PC-3 (cell line): ENCODE measurements at regions not wholly inside any gene's neighbourhood (a gene's known extent, or its start where the extent isn't known, plus 50 kb on each side); places are given as distances from the start of the nearest gene placed in this dataset.

Source experiments
- ATAC-seq: fragments of 200-7000 bp; cut with Tn5 transposase; 2 replicates; pipeline ENCODE4 v1.9.1; 2020; ENCODE audit warnings: mild to moderate bottlenecking, moderate library complexity
- BruUV-seq: library from RNA; stranded (reverse); fragments of 400-500 nt; replicated peaks from 2 replicates; lab custom pipeline; 2021; lab: Mats Ljungman, UMichigan
- CTCF ChIA-PET: fragments of 300-600 bp; sonication (Branson Sonifier 250); formaldehyde crosslinking; loops from one replicate; lab custom pipeline; 2022; ENCODE audit warnings: antibody characterized with exemption; lab: Charles Lee
- POLR2A ChIA-PET: fragments of 300-600 bp; sonication (Branson Sonifier 250); formaldehyde crosslinking; loops from one replicate; lab custom pipeline; 2022; ENCODE audit warnings: antibody characterized with exemption; ENCODE audit not compliant: unreplicated experiment; lab: Charles Lee
- DNase-seq: peaks from one replicate; pipeline ENCODE4 v3.0.0-alpha.2; 2015
- H2AFZ ChIP-seq: fragments of 300-600 bp; sonication (generic); 2 replicates; pipeline ENCODE4 v1.6.0; 2016; ENCODE audit warnings: antibody characterized with exemption, low read length
- H3F3A ChIP-seq: fragments of 300-600 bp; sonication (generic); one replicate; pipeline ENCODE4 v1.6.0; 2017; ENCODE audit warnings: antibody characterized with exemption, low read length, control low read depth, mild to moderate bottlenecking; ENCODE audit not compliant: unreplicated experiment
- H3K27ac ChIP-seq: fragments of 300-600 bp; sonication (generic); 2 replicates; pipeline ENCODE4 v1.5.1; 2016; ENCODE audit warnings: mild to moderate bottlenecking, low read length
- H3K27me3 ChIP-seq: fragments of 300-600 bp; sonication (generic); 2 replicates; pipeline ENCODE4 v1.6.1; 2016; ENCODE audit warnings: low read length, mixed read lengths
- H3K36me3 ChIP-seq: fragments of 300-600 bp; sonication (generic); 2 replicates; pipeline ENCODE4 v1.6.1; 2016; ENCODE audit warnings: low read depth, mixed run types, low read length, mixed read lengths
- H3K4me1 ChIP-seq: fragments of 300-600 bp; sonication (generic); 2 replicates; pipeline ENCODE4 v1.5.1; 2016; ENCODE audit warnings: low read length; ENCODE audit not compliant: insufficient read depth
- H3K4me2 ChIP-seq: fragments of 300-600 bp; sonication (generic); 2 replicates; pipeline ENCODE4 v1.6.0; 2016; ENCODE audit warnings: low read length
- H3K4me3 ChIP-seq: fragments of 300-600 bp; sonication (generic); 2 replicates; pipeline ENCODE4 v1.5.1; 2016; ENCODE audit warnings: mild to moderate bottlenecking, low read length, mixed read lengths
- H3K79me2 ChIP-seq: fragments of 300-600 bp; sonication (generic); 2 replicates; pipeline ENCODE4 v1.6.1; 2017; ENCODE audit warnings: low read length, mixed read lengths
- H3K9ac ChIP-seq: fragments of 300-600 bp; sonication (generic); 2 replicates; pipeline ENCODE4 v1.6.0; 2016; ENCODE audit warnings: mild to moderate bottlenecking, low read length
- H3K9me2 ChIP-seq: fragments of 300-600 bp; sonication (generic); replicated peaks from 2 replicates; pipeline ENCODE4 v1.6.1; 2016; ENCODE audit warnings: mixed run types, low read length, mixed read lengths
- H3K9me3 ChIP-seq: fragments of 300-600 bp; sonication (generic); 2 replicates; pipeline ENCODE4 v1.6.1; 2016; ENCODE audit warnings: low read length, mixed read lengths
- H4K20me1 ChIP-seq: fragments of 300-600 bp; sonication (generic); 2 replicates; pipeline ENCODE4 v1.6.1; 2016; ENCODE audit warnings: low read length, mixed read lengths
- EZH2 ChIP-seq: fragments of 300-600 bp; sonication (generic); IDR thresholded peaks from one replicate; pipeline ENCODE4 v1.6.1; 2017; ENCODE audit warnings: antibody characterized with exemption, mild to moderate bottlenecking, low read length; ENCODE audit not compliant: unreplicated experiment
- EZH2phosphoT487 ChIP-seq: fragments of 300-600 bp; sonication (generic); IDR thresholded peaks from 2 replicates; pipeline ENCODE4 v1.6.1; 2018; ENCODE audit warnings: mild to moderate bottlenecking, antibody characterized with exemption, low read length, borderline replicate concordance
- intact Hi-C: fragments of 100-400 bp; cut with micrococcal nuclease; formaldehyde crosslinking; loops from 2 replicates; pipeline ENCODE4 v1.9.0; 2023
- TF ChIP-seq, protein P1 (sequence below): fragments of 300-600 bp; sonication (generic); conservative IDR thresholded peaks from 2 replicates; pipeline ENCODE4 v1.5.1; 2017; ENCODE audit warnings: antibody characterized with exemption, low read depth, mild to moderate bottlenecking, low read length

GRCh38 chr2:226187616-226188015 is 612.0 kb downstream of the IRS1 start:
- TF ChIP-seq, protein P1, sequence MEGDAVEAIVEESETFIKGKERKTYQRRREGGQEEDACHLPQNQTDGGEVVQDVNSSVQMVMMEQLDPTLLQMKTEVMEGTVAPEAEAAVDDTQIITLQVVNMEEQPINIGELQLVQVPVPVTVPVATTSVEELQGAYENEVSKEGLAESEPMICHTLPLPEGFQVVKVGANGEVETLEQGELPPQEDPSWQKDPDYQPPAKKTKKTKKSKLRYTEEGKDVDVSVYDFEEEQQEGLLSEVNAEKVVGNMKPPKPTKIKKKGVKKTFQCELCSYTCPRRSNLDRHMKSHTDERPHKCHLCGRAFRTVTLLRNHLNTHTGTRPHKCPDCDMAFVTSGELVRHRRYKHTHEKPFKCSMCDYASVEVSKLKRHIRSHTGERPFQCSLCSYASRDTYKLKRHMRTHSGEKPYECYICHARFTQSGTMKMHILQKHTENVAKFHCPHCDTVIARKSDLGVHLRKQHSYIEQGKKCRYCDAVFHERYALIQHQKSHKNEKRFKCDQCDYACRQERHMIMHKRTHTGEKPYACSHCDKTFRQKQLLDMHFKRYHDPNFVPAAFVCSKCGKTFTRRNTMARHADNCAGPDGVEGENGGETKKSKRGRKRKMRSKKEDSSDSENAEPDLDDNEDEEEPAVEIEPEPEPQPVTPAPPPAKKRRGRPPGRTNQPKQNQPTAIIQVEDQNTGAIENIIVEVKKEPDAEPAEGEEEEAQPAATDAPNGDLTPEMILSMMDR: no peak
- TF ChIP-seq EZH2 (no peak), EZH2phosphoT487 (no peak)
- Histone ChIP-seq H3K9me2 (no peaks in the 10 kb centered on the region), H3F3A (peaks cover 12% of the 10 kb centered on the region), H3K4me1 (peaks cover 47% of the 10 kb centered on the region), H2AFZ (no peak overlapping the region), H3K9ac (no peak overlapping the region), H3K4me3 (no peak overlapping the region), H3K79me2 (peaks cover 14% of the 10 kb centered on the region), H3K36me3 (no peaks in the 10 kb centered on the region), H4K20me1 (no peaks in the 10 kb centered on the region), H3K9me3 (no peaks in the 10 kb centered on the region), H3K27me3 (no peaks in the 10 kb centered on the region), H3K4me2 (no peak overlapping the region), H3K27ac (no peak overlapping the region)
- BruUV-seq: no TSS peak
- intact Hi-C loops: loop anchor here (5.0 to 10.0 kb wide), 2 partner anchors 240 to 293 kb away; no protein-coding TSS in a partner anchor
- ChIA-PET POLR2A (interaction anchor here (0.6 to 0.7 kb wide), 2 partner anchors 76 to 1689 kb away, joined by 4 to 7 read pairs; no protein-coding TSS in a partner anchor), CTCF (interaction anchor here (0.6 kb wide), 1 partner anchor 156 kb away, joined by 10 read pairs; no protein-coding TSS in a partner anchor)
- ATAC-seq: no peak
- no peak for DNase-seq

DNA sequence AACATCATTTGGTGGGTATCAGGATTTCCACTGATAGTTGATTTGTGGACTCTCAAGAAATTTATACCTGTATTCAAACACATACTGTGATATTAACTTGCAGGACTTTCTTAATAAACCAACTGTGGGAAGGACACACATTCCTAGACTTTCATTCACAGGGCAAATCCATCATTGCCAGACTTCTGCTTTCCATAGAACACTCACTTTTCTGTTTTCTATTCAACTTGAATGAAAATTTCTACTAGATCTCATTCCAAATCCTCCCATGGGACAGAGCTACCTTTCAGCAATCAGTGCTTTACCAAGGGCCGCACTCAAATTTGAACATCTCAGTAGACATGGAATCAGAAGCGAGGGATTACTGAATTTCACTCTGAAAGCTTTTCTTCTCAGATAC is 612.5 kb downstream of the IRS1 start:
- no TSS peak for BruUV-seq
- H4K20me1 ChIP-seq: no peaks in the 10 kb centered on the region
- no peaks in the 10 kb centered on the region for H3K9me2 ChIP-seq
- intact Hi-C loops: loop anchor here (5.0 to 10.0 kb wide), 2 partner anchors 240 to 292 kb away; no protein-coding TSS in a partner anchor
- peaks cover 12% of the 10 kb centered on the region for H3F3A ChIP-seq
- ATAC-seq (no peak), DNase-seq (no peak)
- H3K4me1 ChIP-seq: peaks cover 47% of the 10 kb centered on the region
- no peaks in the 10 kb centered on the region for H3K36me3 ChIP-seq
- H3K9ac ChIP-seq: no peak overlapping the region
- TF ChIP-seq, protein P1: no peak
- TF ChIP-seq EZH2 (no peak), EZH2phosphoT487 (no peak)
- H3K4me3 ChIP-seq: no peak overlapping the region
- ChIA-PET POLR2A (interaction anchor here (0.6 to 0.7 kb wide), 2 partner anchors 141 to 1690 kb away, joined by 3 to 4 read pairs; no protein-coding TSS in a partner anchor), CTCF (interaction anchor here (0.6 kb wide), 1 partner anchor 156 kb away, joined by 10 read pairs; no protein-coding TSS in a partner anchor)
- no peaks in the 10 kb centered on the region for H3K27me3 ChIP-seq
- no peaks in the 10 kb centered on the region for H3K9me3 ChIP-seq
- H3K79me2 ChIP-seq: peaks cover 14% of the 10 kb centered on the region
- H3K27ac ChIP-seq: peak overlapping the region; percentile 95; the same call in 1 of the 2 replicates
- no peak overlapping the region for H3K4me2 ChIP-seq
- H2AFZ ChIP-seq: no peak overlapping the region

GRCh38 chr2:226185616-226186211 is 613.9 kb downstream of the IRS1 start:
- peaks cover 3% of the 10 kb centered on the region; the same call in 1 of the 2 replicates for H3K36me3 ChIP-seq
- no peaks in the 10 kb centered on the region for H3K9me3 ChIP-seq
- ChIA-PET CTCF (interaction anchor here (0.5 to 0.7 kb wide), 2 partner anchors 68 to 213 kb away, joined by 3 read pairs; no protein-coding TSS in a partner anchor), POLR2A (no interaction called here)
- H3K4me2 ChIP-seq: peak overlapping the region; percentile 82
- peak overlapping the region; percentile 68 for H2AFZ ChIP-seq
- peaks cover 12% of the 10 kb centered on the region for H3F3A ChIP-seq
- H3K79me2 ChIP-seq: peaks cover 14% of the 10 kb centered on the region
- no TSS peak for BruUV-seq
- peak overlapping the region; percentile 75 for H3K9ac ChIP-seq
- H3K27ac ChIP-seq: peak overlapping the region; percentile 95
- peaks cover 46% of the 10 kb centered on the region for H3K4me1 ChIP-seq
- H3K4me3 ChIP-seq: peak overlapping the region; percentile 57
- TF ChIP-seq EZH2phosphoT487 (no peak), EZH2 (no peak)
- TF ChIP-seq, protein P1: no peak
- DNase-seq: peak; percentile 92
- no peaks in the 10 kb centered on the region for H3K27me3 ChIP-seq
- ATAC-seq: peak; percentile 83
- no peaks in the 10 kb centered on the region for H3K9me2 ChIP-seq
- intact Hi-C loops: loop anchor here (1.0 to 10.0 kb wide), 11 partner anchors 23 to 615 kb away; no protein-coding TSS in a partner anchor
- H4K20me1 ChIP-seq: no peaks in the 10 kb centered on the region
